ENCODE measurements at regions not wholly inside any gene's neighbourhood (a gene's known extent, or its start where the extent isn't known, plus 50 kb on each side); places are given as distances from the start of the nearest gene placed in this dataset.

DNA sequence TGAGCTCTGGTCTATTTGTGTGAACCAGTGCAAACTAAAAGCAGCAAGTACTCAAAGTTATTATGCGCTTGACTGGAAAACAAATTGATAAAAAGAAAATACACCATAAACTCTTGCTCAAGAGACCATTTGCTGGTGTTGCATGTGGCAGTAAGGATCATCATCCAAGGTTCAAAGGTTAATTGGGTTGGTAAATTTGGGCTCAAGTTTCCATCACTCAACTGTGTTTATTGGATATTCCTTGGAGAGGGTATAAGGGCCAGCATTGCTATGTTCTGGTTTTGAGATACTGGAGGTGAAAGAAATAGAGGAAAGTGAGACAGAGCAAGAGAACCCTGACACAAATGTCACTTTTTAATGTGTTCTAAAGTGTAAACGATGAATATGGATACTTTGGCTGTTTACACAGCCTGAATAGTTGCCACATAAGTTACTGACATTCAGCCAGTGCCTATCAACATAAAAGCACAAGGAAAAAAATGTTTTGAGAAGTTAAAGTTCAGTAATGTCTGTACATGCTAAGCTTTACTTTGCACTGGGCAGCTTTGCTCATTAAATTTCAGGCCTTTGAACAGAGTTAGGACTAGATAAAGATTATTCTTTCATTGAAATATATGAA, 736.1 kb downstream of the HDGFL1 start:
- no peaks in the 10 kb centered on the region for H3K79me2 ChIP-seq (ENCODE audit: insufficient read depth, low read length)
- no peaks in the 10 kb centered on the region for H3K9me2 ChIP-seq (ENCODE audit: insufficient read depth)
- POLR2A ChIA-PET: no interaction called here
- H3K9ac ChIP-seq (ENCODE audit: low read length): no peak overlapping the region
- no TSS peak for BruUV-seq (replicated peaks)
- TF ChIP-seq ZFX (IDR thresholded peaks at IDR 0.05): no peak
- TF ChIP-seq, protein P1, sequence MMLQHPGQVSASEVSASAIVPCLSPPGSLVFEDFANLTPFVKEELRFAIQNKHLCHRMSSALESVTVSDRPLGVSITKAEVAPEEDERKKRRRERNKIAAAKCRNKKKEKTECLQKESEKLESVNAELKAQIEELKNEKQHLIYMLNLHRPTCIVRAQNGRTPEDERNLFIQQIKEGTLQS (IDR thresholded peaks at IDR 0.05): no peak
- no peak for TF ChIP-seq EZH2 (IDR thresholded peaks at IDR 0.05)
- no peak for TF ChIP-seq EGR1 (IDR thresholded peaks at IDR 0.05; ENCODE audit: low read depth)
- TF ChIP-seq CEBPB (IDR thresholded peaks at IDR 0.05; ENCODE audit: low read depth): no peak
- no peak for TF ChIP-seq TCF7L2 (IDR thresholded peaks at IDR 0.05; ENCODE audit: borderline replicate concordance, extremely low read depth, insufficient read depth, insufficient read length)
- no peak for TF ChIP-seq FOSL1 (IDR thresholded peaks at IDR 0.05; ENCODE audit: low read depth)
- TF ChIP-seq, protein P2, sequence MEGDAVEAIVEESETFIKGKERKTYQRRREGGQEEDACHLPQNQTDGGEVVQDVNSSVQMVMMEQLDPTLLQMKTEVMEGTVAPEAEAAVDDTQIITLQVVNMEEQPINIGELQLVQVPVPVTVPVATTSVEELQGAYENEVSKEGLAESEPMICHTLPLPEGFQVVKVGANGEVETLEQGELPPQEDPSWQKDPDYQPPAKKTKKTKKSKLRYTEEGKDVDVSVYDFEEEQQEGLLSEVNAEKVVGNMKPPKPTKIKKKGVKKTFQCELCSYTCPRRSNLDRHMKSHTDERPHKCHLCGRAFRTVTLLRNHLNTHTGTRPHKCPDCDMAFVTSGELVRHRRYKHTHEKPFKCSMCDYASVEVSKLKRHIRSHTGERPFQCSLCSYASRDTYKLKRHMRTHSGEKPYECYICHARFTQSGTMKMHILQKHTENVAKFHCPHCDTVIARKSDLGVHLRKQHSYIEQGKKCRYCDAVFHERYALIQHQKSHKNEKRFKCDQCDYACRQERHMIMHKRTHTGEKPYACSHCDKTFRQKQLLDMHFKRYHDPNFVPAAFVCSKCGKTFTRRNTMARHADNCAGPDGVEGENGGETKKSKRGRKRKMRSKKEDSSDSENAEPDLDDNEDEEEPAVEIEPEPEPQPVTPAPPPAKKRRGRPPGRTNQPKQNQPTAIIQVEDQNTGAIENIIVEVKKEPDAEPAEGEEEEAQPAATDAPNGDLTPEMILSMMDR (IDR thresholded peaks at IDR 0.05 in 2 of 3, conservative IDR thresholded peaks at IDR 0.05 in 1 of 3; ENCODE audit: borderline replicate concordance in 1 of 3, insufficient read depth in 1 of 3, low read depth in 2 of 3, low read length in 2 of 3): no peak
- no peak for TF ChIP-seq SP1 (IDR thresholded peaks at IDR 0.05; ENCODE audit: low read depth)
- no peak for TF ChIP-seq SRF (IDR thresholded peaks at IDR 0.05; ENCODE audit: low read depth)
- TF ChIP-seq POLR2A (IDR thresholded peaks at IDR 0.05; ENCODE audit: borderline replicate concordance, extremely low read depth, insufficient read depth, insufficient read length): no peak
- TF ChIP-seq EZH2phosphoT487 (IDR thresholded peaks at IDR 0.05; ENCODE audit: borderline replicate concordance): no peak
- TF ChIP-seq, protein P3, sequence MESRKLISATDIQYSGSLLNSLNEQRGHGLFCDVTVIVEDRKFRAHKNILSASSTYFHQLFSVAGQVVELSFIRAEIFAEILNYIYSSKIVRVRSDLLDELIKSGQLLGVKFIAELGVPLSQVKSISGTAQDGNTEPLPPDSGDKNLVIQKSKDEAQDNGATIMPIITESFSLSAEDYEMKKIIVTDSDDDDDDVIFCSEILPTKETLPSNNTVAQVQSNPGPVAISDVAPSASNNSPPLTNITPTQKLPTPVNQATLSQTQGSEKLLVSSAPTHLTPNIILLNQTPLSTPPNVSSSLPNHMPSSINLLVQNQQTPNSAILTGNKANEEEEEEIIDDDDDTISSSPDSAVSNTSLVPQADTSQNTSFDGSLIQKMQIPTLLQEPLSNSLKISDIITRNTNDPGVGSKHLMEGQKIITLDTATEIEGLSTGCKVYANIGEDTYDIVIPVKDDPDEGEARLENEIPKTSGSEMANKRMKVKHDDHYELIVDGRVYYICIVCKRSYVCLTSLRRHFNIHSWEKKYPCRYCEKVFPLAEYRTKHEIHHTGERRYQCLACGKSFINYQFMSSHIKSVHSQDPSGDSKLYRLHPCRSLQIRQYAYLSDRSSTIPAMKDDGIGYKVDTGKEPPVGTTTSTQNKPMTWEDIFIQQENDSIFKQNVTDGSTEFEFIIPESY (IDR thresholded peaks at IDR 0.05; ENCODE audit: extremely low read depth, insufficient replicate concordance, low read length): no peak
- no peak for TF ChIP-seq ZNF274 (IDR thresholded peaks at IDR 0.05; ENCODE audit: low read depth, low read length)
- TF ChIP-seq, protein P4, sequence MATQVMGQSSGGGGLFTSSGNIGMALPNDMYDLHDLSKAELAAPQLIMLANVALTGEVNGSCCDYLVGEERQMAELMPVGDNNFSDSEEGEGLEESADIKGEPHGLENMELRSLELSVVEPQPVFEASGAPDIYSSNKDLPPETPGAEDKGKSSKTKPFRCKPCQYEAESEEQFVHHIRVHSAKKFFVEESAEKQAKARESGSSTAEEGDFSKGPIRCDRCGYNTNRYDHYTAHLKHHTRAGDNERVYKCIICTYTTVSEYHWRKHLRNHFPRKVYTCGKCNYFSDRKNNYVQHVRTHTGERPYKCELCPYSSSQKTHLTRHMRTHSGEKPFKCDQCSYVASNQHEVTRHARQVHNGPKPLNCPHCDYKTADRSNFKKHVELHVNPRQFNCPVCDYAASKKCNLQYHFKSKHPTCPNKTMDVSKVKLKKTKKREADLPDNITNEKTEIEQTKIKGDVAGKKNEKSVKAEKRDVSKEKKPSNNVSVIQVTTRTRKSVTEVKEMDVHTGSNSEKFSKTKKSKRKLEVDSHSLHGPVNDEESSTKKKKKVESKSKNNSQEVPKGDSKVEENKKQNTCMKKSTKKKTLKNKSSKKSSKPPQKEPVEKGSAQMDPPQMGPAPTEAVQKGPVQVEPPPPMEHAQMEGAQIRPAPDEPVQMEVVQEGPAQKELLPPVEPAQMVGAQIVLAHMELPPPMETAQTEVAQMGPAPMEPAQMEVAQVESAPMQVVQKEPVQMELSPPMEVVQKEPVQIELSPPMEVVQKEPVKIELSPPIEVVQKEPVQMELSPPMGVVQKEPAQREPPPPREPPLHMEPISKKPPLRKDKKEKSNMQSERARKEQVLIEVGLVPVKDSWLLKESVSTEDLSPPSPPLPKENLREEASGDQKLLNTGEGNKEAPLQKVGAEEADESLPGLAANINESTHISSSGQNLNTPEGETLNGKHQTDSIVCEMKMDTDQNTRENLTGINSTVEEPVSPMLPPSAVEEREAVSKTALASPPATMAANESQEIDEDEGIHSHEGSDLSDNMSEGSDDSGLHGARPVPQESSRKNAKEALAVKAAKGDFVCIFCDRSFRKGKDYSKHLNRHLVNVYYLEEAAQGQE (IDR thresholded peaks at IDR 0.05; ENCODE audit: low read depth): no peak
- TF ChIP-seq SIN3A (IDR thresholded peaks at IDR 0.05; ENCODE audit: low read depth): no peak
- TF ChIP-seq RAD21 (IDR thresholded peaks at IDR 0.05; ENCODE audit: low read depth): no peak
- H4K20me1 ChIP-seq (ENCODE audit: insufficient read depth): no peaks in the 10 kb centered on the region
- intact Hi-C loops (cut with micrococcal nuclease): no loop called here
- H3K9me3 ChIP-seq (ENCODE audit: control insufficient read depth in 1 of 2, insufficient read depth in 1 of 2, low read depth in 1 of 2, low read length in 2 of 2): peaks cover 0 to 6% of the 10 kb centered on the region in 2 experiments; a peak in 2 of 4 replicates
- ATAC-seq (no peak), DNase-seq (ENCODE audit: low read depth, low spot score) (no peak)
- no peaks in the 10 kb centered on the region for H3K27me3 ChIP-seq (ENCODE audit: insufficient read depth, low read length)
- no peak overlapping the region for H2AFZ ChIP-seq (ENCODE audit: low read depth, low read length, poor library complexity, severe bottlenecking)
- CTCF ChIA-PET: no interaction called here
- H3K36me3 ChIP-seq (ENCODE audit: control insufficient read depth in 1 of 2, insufficient read depth in 2 of 2, low read length in 2 of 2): no peaks in the 10 kb centered on the region
- H3K4me1 ChIP-seq (ENCODE audit: control insufficient read depth in 1 of 2, insufficient read depth in 2 of 2, low read length in 2 of 2): no peaks in the 10 kb centered on the region; a peak in 1 of 4 replicates
- no peak overlapping the region for H3K4me3 ChIP-seq (replicated peaks in 1 of 2; ENCODE audit: low read depth in 1 of 2, low read length in 2 of 2)
- RAD21 ChIA-PET (ENCODE audit: low non-redundant PET in 1 of 2, low total read pairs in 2 of 2, uncharacterized antibody in 2 of 2, unreplicated experiment in 2 of 2): no interaction called here
- H3K4me2 ChIP-seq (ENCODE audit: low read length): no peak overlapping the region
- H3K27ac ChIP-seq (ENCODE audit: low read depth, low read length): no peak overlapping the region
